ENCODE measurements at regions not wholly inside any gene's neighbourhood (a gene's known extent, or its start where the extent isn't known, plus 50 kb on each side); places are given as distances from the start of the nearest gene placed in this dataset.

- TF ChIP-seq POLR2A (IDR thresholded peaks at IDR 0.05; ENCODE audit: low read length) (no peak), GATA1 (IDR thresholded peaks at IDR 0.05; ENCODE audit: low read depth, low read length) (no peak)
These were observed 161.3 kb downstream of the RTP5 start for GRCh38 chr2:242030858-242031257.

Measured in erythroblast (primary cell).